SK-N-SH (cell line): ENCODE measurements at regions not wholly inside any gene's neighbourhood (a gene's known extent, or its start where the extent isn't known, plus 50 kb on each side); places are given as distances from the start of the nearest gene placed in this dataset.

Experiments used
- CTCF ChIA-PET: fragments of 300-600, 350-600 bp; formaldehyde crosslinking; extraction: SDS; loops from one replicate; lab custom pipeline; 2021; lab: Yijun Ruan, JAX
- POLR2A ChIA-PET: fragments of 350-600 bp; sonication (Branson Sonifier 250); formaldehyde crosslinking; extraction: SDS; loops from one replicate; lab custom pipeline; 2020; ENCODE audit warnings: antibody characterized with exemption, inconsistent platforms; lab: Yijun Ruan, JAX
- DNase-seq: peaks from one replicate; pipeline ENCODE4 v3.0.0; 2012
- H2AFZ ChIP-seq: fragments of 200-600 bp; sonication (generic); 2 replicates; pipeline ENCODE4 v1.8.1; 2016; ENCODE audit warnings: antibody characterized with exemption, mild to moderate bottlenecking, low read depth
- H3F3A ChIP-seq: fragments of 200-600 bp; sonication (generic); replicated peaks from 2 replicates; pipeline ENCODE3; 2016; ENCODE audit warnings: antibody characterized with exemption, mild to moderate bottlenecking; ENCODE audit not compliant: insufficient read depth
- H3K27ac ChIP-seq, 2 experiments: fragments of 200-500 bp in 1 of 2; fragments of 200-600 bp in 1 of 2; sonication (Bioruptor generic) in 1 of 2; sonication (generic), shearing (Covaris generic) in 1 of 2; 2 replicates each; pipeline versions ENCODE4 v1.5.1 to v1.6.1; 2014 to 2016; ENCODE audit warnings: low read depth in 2 of 2, inconsistent platforms in 1 of 2, low read length in 1 of 2, mild to moderate bottlenecking in 1 of 2, mixed read lengths in 1 of 2
- H3K27me3 ChIP-seq: fragments of 200-600 bp; sonication (generic), shearing (Covaris generic); 2 replicates; pipeline ENCODE4 v1.6.1; 2016; ENCODE audit warnings: mixed run types; ENCODE audit not compliant: insufficient read depth
- H3K36me3 ChIP-seq, 2 experiments: fragments of 200-500 bp in 1 of 2; fragments of 200-600 bp in 1 of 2; sonication (Bioruptor generic) in 1 of 2; sonication (generic) in 1 of 2; replicated peaks in 1 of 2; 2 replicates each; pipeline versions ENCODE3 to v1.5.1; 2014 to 2016; ENCODE audit warnings: low read length in 1 of 2, mild to moderate bottlenecking in 1 of 2; ENCODE audit not compliant: insufficient read depth in 2 of 2, control insufficient read depth in 1 of 2
- H3K4me1 ChIP-seq, 2 experiments: fragments of 200-500 bp in 1 of 2; fragments of 200-600 bp in 1 of 2; sonication (Bioruptor generic) in 1 of 2; sonication (generic), shearing (Covaris generic) in 1 of 2; 2 replicates each; pipeline versions ENCODE4 v1.5.1 to v1.6.1; 2014 to 2016; ENCODE audit warnings: low read depth in 1 of 2, low read length in 1 of 2, mixed run types in 1 of 2; ENCODE audit not compliant: insufficient read depth in 2 of 2, control insufficient read depth in 1 of 2
- H3K4me2 ChIP-seq: fragments of 200-600 bp; sonication (generic), shearing (Covaris generic); 2 replicates; pipeline ENCODE4 v1.6.1; 2017; ENCODE audit warnings: mixed run types
- H3K4me3 ChIP-seq, 2 experiments: fragments of 200-500 bp in 1 of 2; fragments of 200-600 bp in 1 of 2; sonication (Bioruptor generic) in 1 of 2; sonication (generic), shearing (Covaris generic) in 1 of 2; 2 replicates each; pipeline versions ENCODE4 v1.5.1 to v1.8.1; 2014 to 2016; ENCODE audit warnings: low read depth in 2 of 2, inconsistent platforms in 1 of 2, low read length in 1 of 2, mild to moderate bottlenecking in 1 of 2, mixed read lengths in 1 of 2, moderate library complexity in 1 of 2
- H3K79me2 ChIP-seq: fragments of 200-600 bp; sonication (generic); 2 replicates; pipeline ENCODE4 v1.8.1; 2017; ENCODE audit warnings: mild to moderate bottlenecking; ENCODE audit not compliant: insufficient read depth
- H3K9ac ChIP-seq: fragments of 200-600 bp; sonication (generic); 2 replicates; pipeline ENCODE4 v1.6.1; 2017; ENCODE audit warnings: mixed run types
- H3K9me2 ChIP-seq: fragments of 200-600 bp; sonication (generic); 2 replicates; pipeline ENCODE4 v1.6.1; 2017; ENCODE audit warnings: mixed run types
- H3K9me3 ChIP-seq: fragments of 200-600 bp; sonication (generic); 2 replicates; pipeline ENCODE4 v1.6.1; 2017; ENCODE audit warnings: mixed run types, mild to moderate bottlenecking, moderate library complexity
- H4K20me1 ChIP-seq: fragments of 200-600 bp; sonication (generic); 2 replicates; pipeline ENCODE4 v1.6.1; 2017; ENCODE audit warnings: mild to moderate bottlenecking, mixed run types; ENCODE audit not compliant: insufficient read depth
- ELF1 ChIP-seq: IDR thresholded peaks from 2 replicates; pipeline ENCODE4 v1.4.0; 2012
- EP300 ChIP-seq, 2 experiments: IDR thresholded peaks; 2 replicates each; pipeline versions ENCODE4 v1.4.0 to v1.6.1; 2012; ENCODE audit warnings: borderline replicate concordance in 1 of 2, low read depth in 1 of 2, low read length in 1 of 2
- EZH2phosphoT487 ChIP-seq: fragments of 200-600 bp; sonication (generic); IDR thresholded peaks from 2 replicates; pipeline ENCODE4 v1.6.1; 2017; ENCODE audit warnings: low read depth, mixed run types, mild to moderate bottlenecking, antibody characterized with exemption, moderate library complexity, borderline replicate concordance
- FOSL2 ChIP-seq: IDR thresholded peaks from 2 replicates; pipeline ENCODE4 v1.4.0; 2012; ENCODE audit warnings: low read depth, mild to moderate bottlenecking, moderate library complexity, borderline replicate concordance
- GABPA ChIP-seq: IDR thresholded peaks from 2 replicates; pipeline ENCODE4 v1.4.0; 2012; ENCODE audit warnings: low read depth, mild to moderate bottlenecking
- GATA2 ChIP-seq: sonication (generic); formaldehyde crosslinking; IDR thresholded peaks from 2 replicates; pipeline ENCODE4 v1.5.0; 2020; ENCODE audit warnings: mild to moderate bottlenecking, missing genetic modification reagents
- IRF3 ChIP-seq: fragments of 150-350 bp; IDR thresholded peaks from 2 replicates; pipeline ENCODE4 v1.6.1; 2016; ENCODE audit warnings: mild to moderate bottlenecking, low read depth, low read length
- JUND ChIP-seq: IDR thresholded peaks from 2 replicates; pipeline ENCODE4 v1.4.0; 2012
- MAX ChIP-seq: IDR thresholded peaks from 2 replicates; pipeline ENCODE4 v1.4.0; 2012; ENCODE audit warnings: low read depth
- NRF1 ChIP-seq: IDR thresholded peaks from 2 replicates; pipeline ENCODE4 v1.6.1; 2012; ENCODE audit warnings: low read depth, mild to moderate bottlenecking, low read length
- REST ChIP-seq: IDR thresholded peaks from 2 replicates; pipeline ENCODE4 v1.6.1; 2012; ENCODE audit warnings: mild to moderate bottlenecking, low read depth, low read length, moderate library complexity
- RFX5 ChIP-seq: IDR thresholded peaks from 2 replicates; pipeline ENCODE4 v1.6.1; 2012; ENCODE audit warnings: mild to moderate bottlenecking, improper control_type of control experiment, low read length
- RXRA ChIP-seq: IDR thresholded peaks from 2 replicates; pipeline ENCODE4 v1.4.0; 2012; ENCODE audit warnings: low read depth, mild to moderate bottlenecking, borderline replicate concordance
- SIN3A ChIP-seq: IDR thresholded peaks from 2 replicates; pipeline ENCODE4 v1.6.1; 2012; ENCODE audit warnings: low read depth, mild to moderate bottlenecking, low read length, moderate library complexity, borderline replicate concordance
- SMC3 ChIP-seq: IDR thresholded peaks from 2 replicates; pipeline ENCODE4 v1.6.1; 2012; ENCODE audit warnings: low read depth, low read length, improper control_type of control experiment
- TEAD4 ChIP-seq: IDR thresholded peaks from 2 replicates; pipeline ENCODE4 v1.4.0; 2012; ENCODE audit warnings: mild to moderate bottlenecking, borderline replicate concordance; ENCODE audit not compliant: insufficient read depth
- YY1 ChIP-seq: IDR thresholded peaks from 2 replicates; pipeline ENCODE4 v1.4.0; 2012; ENCODE audit warnings: low read depth, mild to moderate bottlenecking
- ZBTB33 ChIP-seq: IDR thresholded peaks from 2 replicates; pipeline ENCODE4 v1.4.0; 2012; ENCODE audit warnings: low read depth, borderline replicate concordance
- WGBS: methylation state at CpG from one replicate; pipeline ENCODE4 v1.1.6; 2017; ENCODE audit warnings: low lambda C conversion rate; 5-methylcytosine and 5-hydroxymethylcytosine counted together

- Histone ChIP-seq H3K9me3 (no peaks in the 10 kb centered on the region), H3K9ac (no peak overlapping the region), H4K20me1 (no peaks in the 10 kb centered on the region), H3K4me2 (no peak overlapping the region), H3K4me1 (no peaks in the 10 kb centered on the region), H3K27ac (no peak overlapping the region), H3K4me3 (no peak overlapping the region), H3K79me2 (no peaks in the 10 kb centered on the region), H3K36me3 (no peaks in the 10 kb centered on the region), H3K27me3 (no peaks in the 10 kb centered on the region), H2AFZ (no peak overlapping the region), H3K9me2 (no peaks in the 10 kb centered on the region), H3F3A (no peaks in the 10 kb centered on the region)
- TF ChIP-seq RFX5 (no peak), YY1 (no peak), EP300 (IDR thresholded peaks at IDR 0.05; ENCODE audit: borderline replicate concordance in 1 of 2, low read depth in 1 of 2, low read length in 1 of 2) (no peak), SMC3 (no peak), GABPA (no peak), FOSL2 (no peak), REST (no peak), ZBTB33 (no peak), GATA2 (CRISPR knock-in tag) (no peak), MAX (no peak), SIN3A (no peak), JUND (no peak)
- POLR2A ChIA-PET = no interaction called here
- 13% methylated on average over 1 of the region's 1 CpG for WGBS
- DNase-seq = no peak
- CTCF ChIA-PET = no interaction called here
Measured at GRCh38 chr3:7879572-7879971, 622.1 kb upstream of the LMCD1 start.

GRCh38 chr3:7881946-7882345 lies 619.7 kb upstream of the LMCD1 start:
- CTCF ChIA-PET = no interaction called here
- POLR2A ChIA-PET = no interaction called here
- no peak overlapping the region for H3K27ac ChIP-seq
- H3K4me1 ChIP-seq = no peaks in the 10 kb centered on the region
- H3K4me2 ChIP-seq = no peak overlapping the region
- H4K20me1 ChIP-seq = no peaks in the 10 kb centered on the region
- H2AFZ ChIP-seq = no peak overlapping the region
- H3K27me3 ChIP-seq = no peaks in the 10 kb centered on the region
- H3K9me3 ChIP-seq = no peaks in the 10 kb centered on the region
- H3K9ac ChIP-seq = no peak overlapping the region
- TF ChIP-seq EZH2phosphoT487 = no peak
- no peak for TF ChIP-seq RFX5
- TF ChIP-seq RXRA = no peak
- no peak for TF ChIP-seq ELF1
- TF ChIP-seq NRF1 = no peak
- no peak for TF ChIP-seq TEAD4
- TF ChIP-seq IRF3 = no peak
- TF ChIP-seq, all 33 proteins: peak for 0
- no peak for DNase-seq
- H3K79me2 ChIP-seq = no peaks in the 10 kb centered on the region
- 12% methylated on average over 2 of the region's 2 CpGs for WGBS
- H3K36me3 ChIP-seq = no peaks in the 10 kb centered on the region
- H3K4me3 ChIP-seq = no peak overlapping the region
- H3F3A ChIP-seq = no peaks in the 10 kb centered on the region
- no peaks in the 10 kb centered on the region for H3K9me2 ChIP-seq
